ENCODE measurements at regions not wholly inside any gene's neighbourhood (a gene's known extent, or its start where the extent isn't known, plus 50 kb on each side); places are given as distances from the start of the nearest gene placed in this dataset.

- Mint-ChIP-seq H3K27ac (no peak overlapping the region), H3K4me1 (peaks cover 4 to 6% of the 10 kb centered on the region in 2 experiments), H3K9me3 (peaks cover 6 to 7% of the 10 kb centered on the region in 2 experiments; a peak in 3 of 5 replicates), H3K36me3 (ENCODE audit: insufficient read depth in 1 of 3, low read depth in 3 of 3) (peaks cover 0 to 7% (median 0%) of the 10 kb centered on the region in 3 experiments; a peak in 1 of 7 replicates), H3K4me3 (no peak overlapping the region), H3K27me3 (ENCODE audit: low read depth) (no peaks in the 10 kb centered on the region)
- Histone ChIP-seq H4K5ac (ENCODE audit: insufficient read length, low read depth, low read length) (no peak overlapping the region), H3K27me3 (ENCODE audit: insufficient read depth, low read length) (no peaks in the 10 kb centered on the region), H2BK12ac (ENCODE audit: insufficient read length, low read depth, low read length) (no peak overlapping the region), H3K14ac (ENCODE audit: insufficient read depth, low read length) (no peak overlapping the region), H3K4me1 (ENCODE audit: insufficient read depth, low read length) (no peaks in the 10 kb centered on the region), H3K79me2 (ENCODE audit: insufficient read depth, low read length) (no peaks in the 10 kb centered on the region), H2AFZ (ENCODE audit: low read length) (no peak overlapping the region), H3T11ph (ENCODE audit: low read length) (no peak overlapping the region), H3K4ac (ENCODE audit: low read depth, low read length) (no peak overlapping the region), H3K9me3 (ENCODE audit: control insufficient read depth, low read depth, low read length) (no peaks in the 10 kb centered on the region), H3K79me1 (ENCODE audit: insufficient read depth, low read depth, low read length, poor library complexity, severe bottlenecking) (no peaks in the 10 kb centered on the region), H3K27ac (ENCODE audit: insufficient read length, low read depth, low read length) (no peak overlapping the region), H3K23me2 (ENCODE audit: insufficient read length, low read depth, low read length, poor library complexity, severe bottlenecking) (no peaks in the 10 kb centered on the region), H2BK5ac (ENCODE audit: insufficient read length, low read length) (no peak overlapping the region), H3K56ac (ENCODE audit: insufficient read length, low read depth, low read length) (no peak overlapping the region), H3K18ac (ENCODE audit: insufficient read length, low read depth, low read length) (no peak overlapping the region), H4K91ac (ENCODE audit: insufficient read length, low read depth, low read length) (no peak overlapping the region), H3K9ac (ENCODE audit: extremely low read depth, insufficient read length, low read length) (no peak overlapping the region), H3K4me2 (ENCODE audit: insufficient read depth, insufficient read length, low read length) (no peak overlapping the region), H2BK20ac (ENCODE audit: low read depth, low read length, poor library complexity, severe bottlenecking) (no peak overlapping the region), H3K23ac (ENCODE audit: insufficient read length, low read depth, low read length) (no peak overlapping the region), H2BK120ac (ENCODE audit: low read depth, low read length, poor library complexity, severe bottlenecking) (no peak overlapping the region), H4K20me1 (ENCODE audit: control insufficient read depth, insufficient read depth, insufficient read length) (no peaks in the 10 kb centered on the region), H4K8ac (replicated peaks; ENCODE audit: insufficient read length, low read depth, low read length) (no peak overlapping the region), H2BK15ac (ENCODE audit: low read depth, low read length) (no peak overlapping the region), H2AK5ac (ENCODE audit: insufficient read length, low read length) (no peak overlapping the region)
- DNase-seq: no peak
- WGBS (ENCODE audit: extremely low coverage, insufficient read length, low lambda C conversion rate): no CpG with 5 or more reads among the region's 2 CpGs
- no peak for TF ChIP-seq CTCF (conservative IDR thresholded peaks at IDR 0.05)
Measured at GRCh38 chr4:85078016-85078415, 111.5 kb upstream of the WDFY3 start.

Measured in H9 (cell line).